Loucy (cell line): ENCODE measurements at regions not wholly inside any gene's neighbourhood (a gene's known extent, or its start where the extent isn't known, plus 50 kb on each side); places are given as distances from the start of the nearest gene placed in this dataset.

Experiments used
- H2AFZ ChIP-seq: fragments of 200-600 bp; sonication (generic); 2 replicates; pipeline ENCODE4 v1.6.0; 2016; ENCODE audit warnings: antibody characterized with exemption, mild to moderate bottlenecking, low read length, moderate library complexity
- H3F3A ChIP-seq: fragments of 200-600 bp; 2 replicates; pipeline ENCODE4 v1.6.0; 2016; ENCODE audit warnings: antibody characterized with exemption, low read depth, mild to moderate bottlenecking
- H3K27me3 ChIP-seq: fragments of 200-600 bp; sonication (generic); 2 replicates; pipeline ENCODE4 v1.6.1; 2014; ENCODE audit warnings: low read length, mild to moderate bottlenecking; ENCODE audit not compliant: insufficient read depth, poor library complexity, severe bottlenecking
- H3K36me3 ChIP-seq: fragments of 200-600 bp; sonication (generic); 2 replicates; pipeline ENCODE4 v1.6.1; 2016; ENCODE audit warnings: low read length; ENCODE audit not compliant: insufficient read depth
- H3K4me1 ChIP-seq: fragments of 200-600 bp; sonication (generic); 2 replicates; pipeline ENCODE4 v1.5.1; 2014; ENCODE audit warnings: low read length, mild to moderate bottlenecking; ENCODE audit not compliant: insufficient read depth, poor library complexity, severe bottlenecking
- H3K4me2 ChIP-seq: fragments of 200-600 bp; sonication (generic); 2 replicates; pipeline ENCODE4 v1.6.0; 2014; ENCODE audit warnings: antibody characterized with exemption, low read length, low read depth, mild to moderate bottlenecking; ENCODE audit not compliant: poor library complexity, severe bottlenecking
- H3K4me3 ChIP-seq: fragments of 200-600 bp; sonication (generic); 2 replicates; pipeline ENCODE4 v1.5.1; 2014; ENCODE audit warnings: low read length, mild to moderate bottlenecking, mixed read lengths; ENCODE audit not compliant: poor library complexity, severe bottlenecking
- H3K79me2 ChIP-seq: fragments of 200-600 bp; sonication (generic); 2 replicates; pipeline ENCODE4 v1.6.1; 2014; ENCODE audit warnings: low read length; ENCODE audit not compliant: insufficient read depth
- H3K9ac ChIP-seq: fragments of 200-600 bp; sonication (generic); 2 replicates; pipeline ENCODE4 v1.6.0; 2014; ENCODE audit warnings: mild to moderate bottlenecking, low read depth, low read length, moderate library complexity; ENCODE audit not compliant: poor library complexity, severe bottlenecking
- H3K9me2 ChIP-seq: fragments of 200-600 bp; sonication (generic); replicated peaks from 2 replicates; pipeline ENCODE4 v1.6.1; 2016; ENCODE audit warnings: low read depth, low read length, mixed read lengths
- H3K9me3 ChIP-seq: fragments of 200-600 bp; sonication (generic); 2 replicates; pipeline ENCODE4 v1.6.1; 2014; ENCODE audit warnings: mild to moderate bottlenecking, antibody characterized with exemption, low read length, low read depth; ENCODE audit not compliant: insufficient read depth
- H4K20me1 ChIP-seq: fragments of 200-600 bp; sonication (generic); 2 replicates; pipeline ENCODE4 v1.6.0; 2014; ENCODE audit warnings: antibody characterized with exemption, low read length, mild to moderate bottlenecking; ENCODE audit not compliant: insufficient read depth, poor library complexity, severe bottlenecking
- EZH2phosphoT487 ChIP-seq: fragments of 200-600 bp; IDR thresholded peaks from 2 replicates; pipeline ENCODE4 v1.6.1; 2018; ENCODE audit warnings: antibody characterized with exemption, mild to moderate bottlenecking, moderate library complexity, borderline replicate concordance
- TF ChIP-seq, protein P1 (sequence below): fragments of 200-600 bp; sonication (generic); conservative IDR thresholded peaks from 2 replicates; pipeline ENCODE4 v1.5.1; 2014; ENCODE audit warnings: mild to moderate bottlenecking, antibody characterized with exemption, low read length

- Histone ChIP-seq H4K20me1 (no peaks in the 10 kb centered on the region), H3F3A (no peaks in the 10 kb centered on the region), H3K9me2 (no peaks in the 10 kb centered on the region), H3K4me1 (no peaks in the 10 kb centered on the region), H3K4me2 (no peak overlapping the region), H3K9me3 (no peaks in the 10 kb centered on the region), H3K36me3 (no peaks in the 10 kb centered on the region), H3K9ac (no peak overlapping the region), H3K4me3 (no peak overlapping the region), H2AFZ (no peak overlapping the region), H3K27me3 (no peaks in the 10 kb centered on the region), H3K79me2 (no peaks in the 10 kb centered on the region)
- TF ChIP-seq, protein P1, sequence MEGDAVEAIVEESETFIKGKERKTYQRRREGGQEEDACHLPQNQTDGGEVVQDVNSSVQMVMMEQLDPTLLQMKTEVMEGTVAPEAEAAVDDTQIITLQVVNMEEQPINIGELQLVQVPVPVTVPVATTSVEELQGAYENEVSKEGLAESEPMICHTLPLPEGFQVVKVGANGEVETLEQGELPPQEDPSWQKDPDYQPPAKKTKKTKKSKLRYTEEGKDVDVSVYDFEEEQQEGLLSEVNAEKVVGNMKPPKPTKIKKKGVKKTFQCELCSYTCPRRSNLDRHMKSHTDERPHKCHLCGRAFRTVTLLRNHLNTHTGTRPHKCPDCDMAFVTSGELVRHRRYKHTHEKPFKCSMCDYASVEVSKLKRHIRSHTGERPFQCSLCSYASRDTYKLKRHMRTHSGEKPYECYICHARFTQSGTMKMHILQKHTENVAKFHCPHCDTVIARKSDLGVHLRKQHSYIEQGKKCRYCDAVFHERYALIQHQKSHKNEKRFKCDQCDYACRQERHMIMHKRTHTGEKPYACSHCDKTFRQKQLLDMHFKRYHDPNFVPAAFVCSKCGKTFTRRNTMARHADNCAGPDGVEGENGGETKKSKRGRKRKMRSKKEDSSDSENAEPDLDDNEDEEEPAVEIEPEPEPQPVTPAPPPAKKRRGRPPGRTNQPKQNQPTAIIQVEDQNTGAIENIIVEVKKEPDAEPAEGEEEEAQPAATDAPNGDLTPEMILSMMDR, result no peak
- no peak for TF ChIP-seq EZH2phosphoT487
Observed at GRCh38 chr6:67292169-67292568, 1342.9 kb upstream of the ADGRB3 start.

GRCh38 chr6:67287566-67287965, 1347.5 kb upstream of the ADGRB3 start:
- Histone ChIP-seq H3K9ac (no peak overlapping the region), H3K9me2 (no peaks in the 10 kb centered on the region), H3K4me2 (no peak overlapping the region), H3K4me1 (no peaks in the 10 kb centered on the region), H3K79me2 (no peaks in the 10 kb centered on the region), H3K27me3 (no peaks in the 10 kb centered on the region), H3K4me3 (no peak overlapping the region), H3K9me3 (no peaks in the 10 kb centered on the region), H4K20me1 (no peaks in the 10 kb centered on the region), H3K36me3 (no peaks in the 10 kb centered on the region), H2AFZ (no peak overlapping the region), H3F3A (no peaks in the 10 kb centered on the region)
- TF ChIP-seq EZH2phosphoT487, result no peak

DNA sequence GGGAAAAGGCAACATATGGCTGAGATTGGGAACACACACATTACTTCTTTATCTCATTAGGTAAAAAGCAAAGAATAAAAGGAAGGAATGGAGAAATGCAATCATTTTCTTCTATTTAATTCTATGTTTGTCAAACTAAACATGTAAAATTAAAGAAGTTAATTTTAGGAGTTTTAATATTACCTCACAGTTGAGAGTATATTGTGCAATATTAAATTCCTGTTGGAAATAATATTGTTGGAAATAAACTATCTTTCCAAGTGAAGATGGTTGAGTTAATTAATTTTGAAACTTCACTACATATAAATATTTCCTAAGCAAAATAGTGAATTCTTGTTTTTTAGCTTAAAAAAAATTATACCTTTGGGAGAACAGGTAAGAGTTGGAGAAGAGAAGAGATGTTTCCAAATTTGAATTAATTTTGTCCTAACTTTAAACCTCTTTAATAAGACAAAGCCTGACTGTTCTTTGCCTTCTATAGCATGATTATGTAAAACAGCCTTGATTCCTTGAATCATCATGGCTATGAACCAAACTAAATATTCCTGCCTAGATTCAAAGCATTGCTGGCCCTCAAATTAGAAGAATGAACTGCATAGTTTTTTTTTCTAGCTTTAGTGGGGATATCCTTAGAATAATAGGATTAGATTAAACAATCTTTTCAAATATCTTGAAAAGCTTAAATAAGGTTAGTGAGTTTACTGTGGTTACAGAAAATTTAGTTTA, 1349.1 kb upstream of the ADGRB3 start:
- TF ChIP-seq, protein P1, result no peak
- no peak for TF ChIP-seq EZH2phosphoT487
- no peaks in the 10 kb centered on the region for H3K4me1 ChIP-seq

DNA sequence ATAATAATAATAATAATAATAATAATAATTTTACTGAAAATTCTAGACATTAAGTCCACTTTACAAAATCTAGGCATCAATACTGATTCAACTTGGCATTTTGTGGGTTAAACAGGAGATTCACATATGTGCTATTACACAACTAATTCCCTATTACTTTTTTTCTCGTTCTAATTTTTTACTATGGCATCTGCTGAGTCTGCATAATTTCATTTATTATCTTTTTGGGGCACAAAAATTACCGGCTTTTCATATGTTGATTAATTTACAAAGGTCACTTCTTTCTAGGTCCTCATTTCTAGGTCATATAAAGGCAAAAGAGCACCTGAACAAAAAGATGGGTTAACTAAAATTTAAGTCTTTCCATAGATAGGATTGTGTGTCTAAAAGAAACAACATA, 1357.8 kb upstream of the ADGRB3 start:
- TF ChIP-seq, protein P1, result no peak
- no peak for TF ChIP-seq EZH2phosphoT487
- H3K9ac ChIP-seq, result no peak overlapping the region

More for the DNA sequence above, 1349.1 kb upstream of the ADGRB3 start:
- H2AFZ ChIP-seq, result no peak overlapping the region
- no peaks in the 10 kb centered on the region for H3K9me2 ChIP-seq
- H3K4me3 ChIP-seq, result no peak overlapping the region
- H3K9me3 ChIP-seq, result no peaks in the 10 kb centered on the region
- no peaks in the 10 kb centered on the region for H3K36me3 ChIP-seq
- H3K9ac ChIP-seq, result no peak overlapping the region
- H3K27me3 ChIP-seq, result no peaks in the 10 kb centered on the region
- H3K79me2 ChIP-seq, result no peaks in the 10 kb centered on the region
- no peaks in the 10 kb centered on the region for H4K20me1 ChIP-seq
- no peaks in the 10 kb centered on the region for H3F3A ChIP-seq
- no peak overlapping the region for H3K4me2 ChIP-seq

More for the DNA sequence above, 1357.8 kb upstream of the ADGRB3 start:
- H3K27me3 ChIP-seq, result no peaks in the 10 kb centered on the region
- H2AFZ ChIP-seq, result no peak overlapping the region
- no peaks in the 10 kb centered on the region for H3K4me1 ChIP-seq
- no peaks in the 10 kb centered on the region for H3K79me2 ChIP-seq
- no peaks in the 10 kb centered on the region for H3K36me3 ChIP-seq
- no peaks in the 10 kb centered on the region for H3K9me3 ChIP-seq
- no peaks in the 10 kb centered on the region for H3F3A ChIP-seq
- no peaks in the 10 kb centered on the region for H4K20me1 ChIP-seq
- H3K4me3 ChIP-seq, result no peak overlapping the region
- no peaks in the 10 kb centered on the region for H3K9me2 ChIP-seq
- no peak overlapping the region for H3K4me2 ChIP-seq
